ENCODE measurements at regions not wholly inside any gene's neighbourhood (a gene's known extent, or its start where the extent isn't known, plus 50 kb on each side); places are given as distances from the start of the nearest gene placed in this dataset.

- TF ChIP-seq CTCF (IDR thresholded peaks at IDR 0.05; ENCODE audit: low read depth, low read length), result no peak
- no peak for TF ChIP-seq EZH2phosphoT487 (IDR thresholded peaks at IDR 0.05; ENCODE audit: low read depth)
These were observed 82.7 kb upstream of the NR2F2 start for GRCh38 chr15:96247621-96248305.

All from OCI-LY3 (cell line).